NCI-H1105 (cell line): ENCODE measurements at regions not wholly inside any gene's neighbourhood (a gene's known extent, or its start where the extent isn't known, plus 50 kb on each side); places are given as distances from the start of the nearest gene placed in this dataset.

Experiments used
- DNase-seq: peaks from one replicate; lab custom pipeline; 2025; lab: John Stamatoyannopoulos, UW

DNA sequence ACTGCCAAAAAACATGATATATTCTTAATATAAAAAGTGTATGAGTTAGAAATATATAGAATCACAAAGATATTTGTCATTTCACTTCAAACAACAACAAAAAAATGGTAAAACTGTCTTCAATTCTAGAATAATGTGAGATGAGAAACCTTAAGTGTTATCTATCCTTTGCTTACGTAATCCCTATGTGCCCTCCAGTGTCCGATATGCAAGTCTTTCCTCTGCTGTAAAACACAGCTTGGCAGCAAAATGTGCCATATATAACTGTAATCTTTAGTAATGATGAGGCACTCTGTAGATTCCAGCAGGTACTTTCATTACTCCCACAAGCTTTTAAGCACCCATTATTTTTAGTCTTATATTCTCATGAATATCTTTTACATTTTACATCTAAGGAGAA lies 555.1 kb upstream of the FRG1 start:
- no peak for DNase-seq

DNA sequence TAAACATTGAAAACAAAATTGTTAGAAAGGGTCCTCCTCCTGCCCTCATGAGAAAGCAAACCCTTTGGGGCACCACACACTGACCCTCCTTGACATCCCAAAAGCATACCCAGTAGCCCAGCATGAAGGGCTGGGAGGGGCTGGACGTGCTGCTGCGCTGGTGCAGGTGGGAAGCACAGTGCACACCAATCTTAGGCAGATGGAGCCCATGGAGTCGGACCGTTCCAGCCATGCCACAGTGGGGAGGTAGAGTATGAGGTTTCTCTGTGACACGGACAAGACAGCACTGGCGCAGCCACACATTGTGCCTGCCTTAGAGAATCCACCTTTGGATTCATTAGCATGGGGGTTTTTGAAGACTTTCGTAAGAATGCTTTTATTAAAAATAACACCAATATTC lies 544.2 kb upstream of the FRG1 start:
- no peak for DNase-seq

GRCh38 chr4:189404271-189404670 lies 536.4 kb upstream of the FRG1 start:
- no peak for DNase-seq

GRCh38 chr4:189409158-189409557 lies 531.5 kb upstream of the FRG1 start:
- no peak for DNase-seq

GRCh38 chr4:189414021-189414420 lies 526.7 kb upstream of the FRG1 start:
- DNase-seq, result no peak

GRCh38 chr4:189420572-189420971 lies 520.1 kb upstream of the FRG1 start:
- DNase-seq, result no peak

- no peak for DNase-seq
Observed at GRCh38 chr4:189436207-189436606, 504.5 kb upstream of the FRG1 start.

DNA sequence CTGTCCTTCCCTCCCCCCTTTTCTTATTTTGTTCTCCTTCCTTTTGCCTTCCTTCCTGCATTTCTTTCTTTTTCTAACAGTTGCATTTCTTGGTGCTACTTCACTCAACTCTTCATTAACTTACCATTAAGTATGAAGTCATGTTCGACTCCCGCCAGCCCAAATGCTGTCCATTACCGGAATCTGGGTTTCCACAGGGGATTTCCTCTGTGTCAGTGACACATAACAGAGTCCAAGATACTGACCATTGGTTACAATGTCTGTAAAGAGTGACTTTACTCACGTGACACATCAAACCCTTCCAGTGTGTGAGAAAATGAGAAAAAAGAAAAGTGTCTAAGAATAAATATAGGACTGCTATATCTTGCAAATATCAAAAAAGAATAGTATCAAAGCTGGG lies 500.0 kb upstream of the FRG1 start:
- no peak for DNase-seq

DNA sequence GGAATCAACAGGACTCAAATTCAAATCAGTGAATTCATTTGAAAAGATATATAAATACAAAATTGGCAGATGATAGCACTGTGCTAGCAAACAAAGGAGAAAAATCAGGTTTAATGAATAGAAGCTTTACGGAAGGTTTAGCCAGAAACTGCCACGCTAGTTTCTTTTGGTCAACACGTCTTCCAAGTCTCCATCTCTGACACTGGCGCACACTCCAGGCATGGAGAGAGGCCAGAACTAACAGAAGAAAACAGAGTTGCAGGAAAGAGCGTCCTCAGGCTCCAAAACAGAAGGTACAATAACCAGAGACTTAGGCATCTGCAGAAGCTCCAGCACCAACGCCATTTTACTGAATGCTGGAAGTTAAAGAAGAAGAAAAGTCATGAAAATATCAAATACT lies 497.3 kb upstream of the FRG1 start:
- no peak for DNase-seq

GRCh38 chr4:189445613-189446012 lies 495.1 kb upstream of the FRG1 start:
- no peak for DNase-seq

- no peak for DNase-seq
Observed at GRCh38 chr4:189463734-189464133, 476.9 kb upstream of the FRG1 start.

- no peak for DNase-seq
Observed at GRCh38 chr4:189494407-189494806, 446.3 kb upstream of the FRG1 start.

DNA sequence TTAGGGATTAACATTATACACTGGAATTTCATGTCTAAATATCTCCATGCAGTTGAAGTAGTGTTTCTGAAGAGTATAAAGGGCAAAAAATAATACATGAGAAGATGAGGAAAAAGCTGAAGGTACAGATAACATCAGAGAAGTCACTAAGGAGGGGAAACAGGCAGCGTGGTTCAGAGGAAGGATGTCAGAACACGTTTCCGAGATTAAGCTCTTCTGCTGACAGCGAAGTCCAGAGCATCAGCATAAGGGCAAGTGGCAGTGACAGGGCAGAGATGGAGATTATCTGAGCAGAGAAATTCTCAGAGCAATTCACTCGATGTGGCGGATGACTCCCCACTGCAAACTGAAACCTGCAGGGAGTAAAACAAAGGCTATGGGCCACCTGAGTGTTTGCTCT lies 443.2 kb upstream of the FRG1 start:
- DNase-seq, result no peak

DNA sequence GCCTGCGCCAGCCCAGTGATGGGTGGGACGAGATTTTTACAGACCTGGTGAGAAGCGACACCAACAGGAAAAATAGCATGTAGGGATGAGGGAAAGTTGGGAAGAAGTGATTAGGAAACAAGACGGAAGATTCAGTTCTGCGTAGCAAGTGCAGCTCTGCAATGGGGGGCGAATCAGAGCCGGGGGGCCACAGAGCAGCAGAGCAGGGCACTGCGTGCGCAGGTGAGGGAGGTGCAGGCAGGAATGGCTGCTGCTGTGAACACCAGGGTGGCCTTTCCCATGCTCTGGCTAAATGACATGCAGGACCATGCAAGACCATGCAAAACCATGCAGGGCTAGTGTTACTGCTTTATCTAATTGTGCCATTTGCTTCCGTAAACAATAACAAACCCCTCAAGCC lies 442.7 kb upstream of the FRG1 start:
- DNase-seq, result no peak

DNA sequence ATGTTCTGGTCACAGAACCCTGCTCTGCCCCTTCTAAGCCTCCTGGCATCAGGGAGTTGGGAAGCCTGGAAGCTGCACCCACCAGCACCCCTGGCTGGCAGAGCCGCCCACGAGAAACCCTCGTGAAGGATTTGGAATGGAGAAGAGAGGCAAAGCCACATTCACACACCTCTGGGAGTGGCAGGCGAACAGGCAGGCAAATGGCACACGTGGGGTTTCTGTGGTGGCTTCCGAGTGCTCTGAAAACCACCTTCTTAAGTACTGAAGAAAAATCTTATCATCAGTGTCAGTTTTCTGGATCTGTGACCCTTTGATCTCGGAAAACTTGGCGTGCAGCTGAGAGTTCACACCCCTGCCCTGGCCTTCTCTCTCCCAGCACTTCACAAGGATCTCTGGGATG lies 442.2 kb upstream of the FRG1 start:
- no peak for DNase-seq

GRCh38 chr4:189499696-189500095 lies 441.0 kb upstream of the FRG1 start:
- no peak for DNase-seq

- DNase-seq, result no peak
Observed at GRCh38 chr4:189500970-189501369, 439.7 kb upstream of the FRG1 start.

- DNase-seq, result no peak
Observed at GRCh38 chr4:189502841-189503435, 437.7 kb upstream of the FRG1 start.

DNA sequence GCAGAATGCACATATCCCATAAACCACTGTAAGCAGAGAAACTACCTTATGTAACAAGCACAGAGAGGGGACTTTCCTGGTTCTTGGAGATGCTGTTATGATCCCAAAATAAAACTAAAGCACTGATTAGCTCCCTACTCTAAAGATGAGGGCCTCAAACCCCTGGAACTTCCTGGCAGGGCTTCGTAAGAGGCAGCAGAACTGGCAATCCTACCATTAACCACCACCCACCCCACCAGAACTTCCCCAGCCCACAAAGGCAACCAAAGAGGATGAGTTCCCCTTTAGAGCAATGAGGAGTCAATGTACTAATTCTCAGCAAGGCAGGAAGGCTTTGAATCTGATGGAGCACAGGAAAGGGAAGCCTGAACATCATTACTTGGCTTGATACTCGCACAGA lies 436.5 kb upstream of the FRG1 start:
- no peak for DNase-seq

- DNase-seq, result no peak
Observed at GRCh38 chr4:189505380-189505779, 435.3 kb upstream of the FRG1 start.

- no peak for DNase-seq
Observed at GRCh38 chr4:189506080-189506479, 434.6 kb upstream of the FRG1 start.

GRCh38 chr4:189507060-189507459 lies 433.6 kb upstream of the FRG1 start:
- no peak for DNase-seq

DNA sequence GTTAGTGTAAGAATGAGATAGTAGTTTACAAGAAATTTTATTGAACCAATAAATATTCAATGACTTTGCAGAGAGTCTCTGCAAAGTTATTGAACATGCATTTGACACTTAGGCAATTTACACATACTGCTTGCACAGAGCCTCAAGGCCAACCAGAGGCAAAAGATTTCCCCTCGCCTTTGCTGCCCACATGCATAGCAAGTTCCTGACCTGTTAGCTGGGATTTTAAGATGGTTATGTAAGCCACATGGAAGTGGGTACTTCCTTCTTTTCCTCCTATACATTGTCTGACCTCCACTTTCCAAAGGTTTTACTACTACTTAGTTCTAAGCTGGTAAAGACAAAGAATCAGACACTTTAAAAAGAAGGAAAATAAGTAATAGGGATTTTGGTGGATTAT lies 430.1 kb upstream of the FRG1 start:
- DNase-seq, result no peak

DNA sequence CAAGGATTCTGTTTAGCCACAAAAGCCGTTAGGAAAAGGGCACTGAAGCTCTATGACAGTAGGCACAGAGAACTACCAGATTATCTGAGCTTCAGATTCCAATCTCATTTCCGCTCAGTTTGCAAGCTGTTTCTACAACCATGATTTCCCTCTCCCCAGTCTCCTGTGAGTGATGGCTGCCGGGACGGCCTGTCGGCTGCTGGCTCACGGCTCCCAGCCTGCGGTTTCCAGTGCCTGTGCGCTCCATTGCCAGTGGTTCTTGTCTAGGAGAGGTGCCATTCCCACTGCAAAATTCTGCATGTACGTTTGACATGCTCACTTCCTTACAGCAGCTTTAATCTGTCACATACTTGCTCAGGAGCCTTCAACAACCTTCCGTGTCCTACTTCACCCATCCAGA lies 429.1 kb upstream of the FRG1 start:
- DNase-seq, result no peak

DNA sequence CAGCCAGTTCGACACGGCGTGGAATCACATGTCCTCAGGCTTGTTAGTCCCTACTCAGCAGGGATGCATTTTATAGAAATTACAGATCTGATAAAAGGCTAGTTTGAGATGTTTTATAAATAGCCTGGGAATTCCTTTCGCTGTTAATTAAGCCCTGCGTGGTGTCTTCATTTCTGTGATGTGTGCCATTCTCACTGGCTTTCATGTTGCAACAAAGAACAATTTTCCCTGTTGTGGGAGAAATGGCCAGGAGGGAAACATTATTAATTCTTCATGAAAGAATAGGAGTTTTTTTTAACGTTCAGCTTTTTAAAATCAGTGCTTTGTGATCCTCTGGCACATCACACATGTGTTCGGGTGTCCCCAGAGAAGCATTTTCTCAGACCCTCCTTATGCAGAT lies 427.3 kb upstream of the FRG1 start:
- DNase-seq, result no peak
